ENCODE measurements at regions not wholly inside any gene's neighbourhood (a gene's known extent, or its start where the extent isn't known, plus 50 kb on each side); places are given as distances from the start of the nearest gene placed in this dataset.

DNA sequence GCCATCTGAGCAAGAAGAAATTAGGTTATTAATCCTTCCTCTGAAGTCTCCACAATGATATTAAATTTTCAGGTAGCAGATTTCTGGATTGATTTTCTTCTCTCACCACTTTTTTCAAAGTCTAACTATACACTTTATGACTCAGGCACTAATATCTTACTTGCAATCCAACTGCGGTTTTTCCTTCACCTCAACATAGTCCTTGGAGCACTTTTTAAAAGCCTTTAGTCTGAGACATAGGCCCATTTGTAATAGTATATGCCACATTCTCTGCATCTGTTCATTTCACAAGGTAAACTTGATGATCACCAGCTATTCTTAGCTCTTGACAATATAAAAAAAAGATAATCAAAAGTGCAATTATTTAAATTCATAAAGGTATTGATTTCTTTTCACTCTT is 55.9 kb upstream of the EDNRA start:
- no peak for DNase-seq (ENCODE audit: low read depth)

GRCh38 chr4:147428583-147428982 is 52.3 kb upstream of the EDNRA start:
- no peak for DNase-seq (ENCODE audit: low read depth)

DNA sequence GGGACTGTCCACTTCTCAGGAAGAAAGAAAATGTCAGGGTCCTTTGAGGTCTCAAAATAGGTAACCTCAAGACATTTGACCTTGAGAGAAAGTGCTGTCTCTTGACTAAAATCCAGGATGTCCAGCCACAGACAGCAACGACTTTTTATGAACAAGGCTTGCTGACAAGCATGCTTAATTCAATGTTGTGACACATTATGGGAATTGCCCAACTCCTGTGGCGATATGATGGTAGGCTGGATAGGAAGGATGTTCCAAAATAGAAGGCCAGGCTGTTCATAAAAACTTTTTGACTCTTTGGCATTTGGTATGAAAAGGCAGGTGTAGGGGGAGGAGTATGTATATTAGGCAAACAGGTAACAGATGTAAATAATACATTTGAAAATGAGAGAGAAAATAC is 50.8 kb upstream of the EDNRA start:
- DNase-seq (ENCODE audit: low read depth) = no peak
